Mesothelial cell of epicardium (in vitro differentiated cells): ENCODE measurements at regions not wholly inside any gene's neighbourhood (a gene's known extent, or its start where the extent isn't known, plus 50 kb on each side); places are given as distances from the start of the nearest gene placed in this dataset.
A peak's percentile ranks its signal among the peaks of the same experiment; 100 is the strongest.

ENCODE experiments used
- DNase-seq, 2 experiments: peaks; one replicate each; pipeline ENCODE4 v3.0.0; 2021; ENCODE audit warnings: low spot score in 2 of 2; ENCODE audit not compliant: unreplicated experiment in 2 of 2
- H3K27ac Mint-ChIP-seq: 2 replicates; pipeline ENCODE4 v1.8.0; 2021; ENCODE audit warnings: mixed read lengths
- H3K27me3 Mint-ChIP-seq: 2 replicates; pipeline ENCODE4 v1.8.0; 2021; ENCODE audit warnings: low read depth, mixed read lengths
- H3K36me3 Mint-ChIP-seq: 2 replicates; pipeline ENCODE4 v1.8.0; 2021; ENCODE audit warnings: mixed read lengths
- H3K4me1 Mint-ChIP-seq: 2 replicates; pipeline ENCODE4 v1.8.0; 2021; ENCODE audit warnings: mixed read lengths
- H3K4me3 Mint-ChIP-seq: 2 replicates; pipeline ENCODE4 v1.8.0; 2021; ENCODE audit warnings: mild to moderate bottlenecking, moderate library complexity, mixed read lengths
- H3K9me3 Mint-ChIP-seq: 2 replicates; pipeline ENCODE4 v1.8.0; 2021; ENCODE audit warnings: mixed read lengths
- CTCF ChIP-seq: fragments of 200-600 bp; sonication (generic); IDR thresholded peaks from one replicate; pipeline ENCODE4 v1.5.0; 2021; ENCODE audit warnings: antibody characterized with exemption; ENCODE audit not compliant: unreplicated experiment

- no peak for TF ChIP-seq CTCF
- Mint-ChIP-seq H3K27me3 (no peaks in the 10 kb centered on the region), H3K4me3 (no peak overlapping the region), H3K27ac (peak overlapping the region; percentile 56), H3K9me3 (peaks cover 6% of the 10 kb centered on the region), H3K4me1 (peaks cover 25% of the 10 kb centered on the region), H3K36me3 (no peaks in the 10 kb centered on the region)
- DNase-seq, result no peak
Measured at GRCh38 chr5:135703016-135703550, 124.3 kb upstream of the CXCL14 start.

GRCh38 chr5:135702191-135702590 is 123.4 kb upstream of the CXCL14 start:
- TF ChIP-seq CTCF, result no peak
- H3K36me3 Mint-ChIP-seq, result no peaks in the 10 kb centered on the region
- peaks cover 6% of the 10 kb centered on the region for H3K9me3 Mint-ChIP-seq
- no peak overlapping the region for H3K27ac Mint-ChIP-seq
- peaks cover 25% of the 10 kb centered on the region for H3K4me1 Mint-ChIP-seq
- DNase-seq, result no peak
- no peaks in the 10 kb centered on the region for H3K27me3 Mint-ChIP-seq
- H3K4me3 Mint-ChIP-seq, result no peak overlapping the region

GRCh38 chr5:135700731-135701130 is 121.9 kb upstream of the CXCL14 start:
- peaks cover 28% of the 10 kb centered on the region for H3K4me1 Mint-ChIP-seq
- H3K27ac Mint-ChIP-seq, result no peak overlapping the region
- peaks cover 6% of the 10 kb centered on the region for H3K9me3 Mint-ChIP-seq
- no peaks in the 10 kb centered on the region for H3K27me3 Mint-ChIP-seq
- TF ChIP-seq CTCF, result no peak
- no peak for DNase-seq
- no peaks in the 10 kb centered on the region for H3K36me3 Mint-ChIP-seq
- H3K4me3 Mint-ChIP-seq, result no peak overlapping the region

GRCh38 chr5:135697959-135698345 is 119.2 kb upstream of the CXCL14 start:
- Mint-ChIP-seq H3K4me1 (peaks cover 21% of the 10 kb centered on the region), H3K9me3 (peaks cover 6% of the 10 kb centered on the region), H3K27me3 (no peaks in the 10 kb centered on the region), H3K27ac (no peak overlapping the region), H3K36me3 (no peaks in the 10 kb centered on the region), H3K4me3 (no peak overlapping the region)
- no peak for TF ChIP-seq CTCF
- no peak for DNase-seq

- H3K36me3 Mint-ChIP-seq, result no peaks in the 10 kb centered on the region
- no peak for DNase-seq
- no peak overlapping the region for H3K4me3 Mint-ChIP-seq
- no peaks in the 10 kb centered on the region for H3K27me3 Mint-ChIP-seq
- TF ChIP-seq CTCF, result no peak
- H3K27ac Mint-ChIP-seq, result no peak overlapping the region
- H3K9me3 Mint-ChIP-seq, result peaks cover 6% of the 10 kb centered on the region
- peaks cover 18% of the 10 kb centered on the region for H3K4me1 Mint-ChIP-seq
Measured at GRCh38 chr5:135697251-135697958, 118.6 kb upstream of the CXCL14 start.

- no peak for TF ChIP-seq CTCF
- peaks cover 18% of the 10 kb centered on the region for H3K4me1 Mint-ChIP-seq
- H3K36me3 Mint-ChIP-seq, result no peaks in the 10 kb centered on the region
- no peak overlapping the region for H3K27ac Mint-ChIP-seq
- no peak overlapping the region for H3K4me3 Mint-ChIP-seq
- H3K27me3 Mint-ChIP-seq, result no peaks in the 10 kb centered on the region
- peaks cover 6% of the 10 kb centered on the region for H3K9me3 Mint-ChIP-seq
- DNase-seq, result no peak
Measured at GRCh38 chr5:135696317-135696716, 117.5 kb upstream of the CXCL14 start.
